ENCODE measurements at regions not wholly inside any gene's neighbourhood (a gene's known extent, or its start where the extent isn't known, plus 50 kb on each side); places are given as distances from the start of the nearest gene placed in this dataset.

DNA sequence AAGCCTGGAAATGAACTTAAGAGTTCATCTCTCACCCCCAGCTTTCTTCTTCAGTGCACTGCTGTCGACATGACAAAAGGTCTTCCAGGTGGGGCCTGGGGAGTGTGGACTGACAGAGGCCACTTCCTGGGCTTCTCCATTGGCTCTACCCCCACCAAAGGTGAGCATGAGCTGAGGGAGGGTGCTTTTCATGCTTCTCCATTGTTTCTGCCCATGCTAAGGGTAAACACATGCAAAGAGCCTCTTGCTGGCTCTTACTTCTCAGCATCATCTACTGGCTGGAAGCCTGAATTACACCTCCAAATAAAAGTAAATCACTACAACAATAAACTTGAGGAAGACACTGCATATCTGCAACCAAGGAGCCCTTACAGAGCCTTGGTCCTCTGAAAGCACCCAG is 227.2 kb downstream of the EPM2A start:
- H3K79me2 ChIP-seq (ENCODE audit: insufficient read depth, low read depth) = no peaks in the 10 kb centered on the region
- H3K36me3 ChIP-seq (ENCODE audit: insufficient read depth) = no peaks in the 10 kb centered on the region
- no peak overlapping the region for H3K4me3 ChIP-seq (IDR thresholded peaks at IDR 0.05; ENCODE audit: insufficient read depth, low read depth, low read length)
- H3K27ac ChIP-seq = no peak overlapping the region
- TF ChIP-seq, protein P1, sequence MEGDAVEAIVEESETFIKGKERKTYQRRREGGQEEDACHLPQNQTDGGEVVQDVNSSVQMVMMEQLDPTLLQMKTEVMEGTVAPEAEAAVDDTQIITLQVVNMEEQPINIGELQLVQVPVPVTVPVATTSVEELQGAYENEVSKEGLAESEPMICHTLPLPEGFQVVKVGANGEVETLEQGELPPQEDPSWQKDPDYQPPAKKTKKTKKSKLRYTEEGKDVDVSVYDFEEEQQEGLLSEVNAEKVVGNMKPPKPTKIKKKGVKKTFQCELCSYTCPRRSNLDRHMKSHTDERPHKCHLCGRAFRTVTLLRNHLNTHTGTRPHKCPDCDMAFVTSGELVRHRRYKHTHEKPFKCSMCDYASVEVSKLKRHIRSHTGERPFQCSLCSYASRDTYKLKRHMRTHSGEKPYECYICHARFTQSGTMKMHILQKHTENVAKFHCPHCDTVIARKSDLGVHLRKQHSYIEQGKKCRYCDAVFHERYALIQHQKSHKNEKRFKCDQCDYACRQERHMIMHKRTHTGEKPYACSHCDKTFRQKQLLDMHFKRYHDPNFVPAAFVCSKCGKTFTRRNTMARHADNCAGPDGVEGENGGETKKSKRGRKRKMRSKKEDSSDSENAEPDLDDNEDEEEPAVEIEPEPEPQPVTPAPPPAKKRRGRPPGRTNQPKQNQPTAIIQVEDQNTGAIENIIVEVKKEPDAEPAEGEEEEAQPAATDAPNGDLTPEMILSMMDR (conservative IDR thresholded peaks at IDR 0.05; ENCODE audit: low read depth, low read length) = no peak
- H3K9ac ChIP-seq = no peak overlapping the region
- H3K4me2 ChIP-seq = no peak overlapping the region
- H3K4me1 ChIP-seq (ENCODE audit: low read depth, poor library complexity, severe bottlenecking) = no peaks in the 10 kb centered on the region
- no peak overlapping the region for H2AFZ ChIP-seq (ENCODE audit: low read depth)
- no peaks in the 10 kb centered on the region for H4K20me1 ChIP-seq (ENCODE audit: insufficient read depth)
- no peaks in the 10 kb centered on the region for H3K27me3 ChIP-seq (ENCODE audit: insufficient read depth, low read depth)

DNA sequence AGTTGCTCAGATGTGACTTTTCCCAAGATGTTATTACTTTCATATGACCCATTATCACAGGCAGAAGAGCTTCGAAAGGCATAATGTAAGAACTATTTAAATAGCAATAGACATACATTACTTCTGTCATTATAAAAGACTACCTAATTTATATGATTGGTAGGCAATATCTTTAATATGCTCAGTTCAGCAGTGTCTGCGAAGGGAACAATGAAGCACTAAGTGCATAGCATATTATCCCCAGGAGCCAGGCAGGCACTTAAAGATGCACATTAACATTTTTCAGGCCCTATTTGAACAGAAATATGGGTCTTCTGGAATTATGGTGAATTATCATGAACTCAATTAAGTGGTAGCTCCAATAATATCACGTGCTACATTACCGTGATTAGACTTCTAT is 217.8 kb downstream of the EPM2A start:
- H3K4me1 ChIP-seq (ENCODE audit: low read depth, poor library complexity, severe bottlenecking) = no peaks in the 10 kb centered on the region
- H2AFZ ChIP-seq (ENCODE audit: low read depth) = no peak overlapping the region
- H3K4me2 ChIP-seq = no peak overlapping the region
- TF ChIP-seq, protein P1 (conservative IDR thresholded peaks at IDR 0.05; ENCODE audit: low read depth, low read length) = no peak
- H3K9ac ChIP-seq = no peak overlapping the region
- H3K4me3 ChIP-seq (IDR thresholded peaks at IDR 0.05; ENCODE audit: insufficient read depth, low read depth, low read length) = no peak overlapping the region
- no peaks in the 10 kb centered on the region for H3K27me3 ChIP-seq (ENCODE audit: insufficient read depth, low read depth)
- H3K36me3 ChIP-seq (ENCODE audit: insufficient read depth) = no peaks in the 10 kb centered on the region
- H3K79me2 ChIP-seq (ENCODE audit: insufficient read depth, low read depth) = no peaks in the 10 kb centered on the region
- no peak overlapping the region for H3K27ac ChIP-seq
- H4K20me1 ChIP-seq (ENCODE audit: insufficient read depth) = no peaks in the 10 kb centered on the region

DNA sequence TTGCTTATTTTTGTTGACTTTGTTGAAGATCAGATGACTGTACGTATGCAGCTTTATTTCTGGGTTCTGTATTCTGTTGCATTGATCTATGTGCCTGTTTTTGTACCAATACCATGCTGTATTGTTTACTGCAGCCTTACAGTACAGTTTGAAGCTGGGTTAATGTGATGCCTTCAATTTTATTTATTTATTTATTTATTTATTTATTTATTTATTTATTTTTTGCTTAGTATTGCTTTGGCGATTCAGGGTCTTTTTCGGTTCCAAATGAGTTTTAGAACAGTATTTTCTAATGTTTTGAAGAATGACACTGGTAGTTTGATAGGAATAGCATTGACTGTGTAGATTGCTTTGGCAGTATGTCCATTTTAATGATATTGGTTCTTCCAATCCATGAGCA is 210.3 kb downstream of the EPM2A start:
- Histone ChIP-seq H3K27me3 (ENCODE audit: insufficient read depth, low read depth) (no peaks in the 10 kb centered on the region), H3K4me2 (no peak overlapping the region), H3K4me1 (ENCODE audit: low read depth, poor library complexity, severe bottlenecking) (no peaks in the 10 kb centered on the region), H3K27ac (no peak overlapping the region), H3K79me2 (ENCODE audit: insufficient read depth, low read depth) (no peaks in the 10 kb centered on the region), H2AFZ (ENCODE audit: low read depth) (no peak overlapping the region), H3K4me3 (IDR thresholded peaks at IDR 0.05; ENCODE audit: insufficient read depth, low read depth, low read length) (no peak overlapping the region), H4K20me1 (ENCODE audit: insufficient read depth) (no peaks in the 10 kb centered on the region), H3K36me3 (ENCODE audit: insufficient read depth) (no peaks in the 10 kb centered on the region), H3K9ac (no peak overlapping the region)
- TF ChIP-seq, protein P1 (conservative IDR thresholded peaks at IDR 0.05; ENCODE audit: low read depth, low read length) = no peak

DNA sequence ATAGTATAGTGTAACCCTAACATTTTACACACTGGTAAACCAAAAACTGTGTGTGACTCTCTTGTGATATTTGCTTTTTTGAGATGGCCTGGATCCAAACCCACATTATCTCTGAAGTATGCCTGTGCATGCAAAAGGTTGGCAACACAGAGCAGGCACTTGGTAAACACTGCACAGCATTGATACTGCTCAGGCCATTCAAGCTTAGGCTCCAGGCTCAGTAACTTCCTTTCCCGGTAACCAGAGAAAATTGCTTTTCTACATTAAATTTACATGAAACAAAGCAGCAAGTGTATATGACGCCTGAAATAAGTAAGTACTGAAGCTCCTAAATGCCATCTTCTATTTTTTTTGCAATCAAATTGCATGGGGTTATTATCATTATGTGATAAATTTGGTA is 205.7 kb downstream of the EPM2A start:
- Histone ChIP-seq H3K9ac (no peak overlapping the region), H3K36me3 (ENCODE audit: insufficient read depth) (no peaks in the 10 kb centered on the region), H3K4me3 (IDR thresholded peaks at IDR 0.05; ENCODE audit: insufficient read depth, low read depth, low read length) (no peak overlapping the region), H2AFZ (ENCODE audit: low read depth) (no peak overlapping the region), H4K20me1 (ENCODE audit: insufficient read depth) (no peaks in the 10 kb centered on the region), H3K4me2 (no peak overlapping the region), H3K27me3 (ENCODE audit: insufficient read depth, low read depth) (no peaks in the 10 kb centered on the region), H3K4me1 (ENCODE audit: low read depth, poor library complexity, severe bottlenecking) (no peaks in the 10 kb centered on the region), H3K79me2 (ENCODE audit: insufficient read depth, low read depth) (no peaks in the 10 kb centered on the region), H3K27ac (no peak overlapping the region)
- TF ChIP-seq, protein P1 (conservative IDR thresholded peaks at IDR 0.05; ENCODE audit: low read depth, low read length) = no peak

DNA sequence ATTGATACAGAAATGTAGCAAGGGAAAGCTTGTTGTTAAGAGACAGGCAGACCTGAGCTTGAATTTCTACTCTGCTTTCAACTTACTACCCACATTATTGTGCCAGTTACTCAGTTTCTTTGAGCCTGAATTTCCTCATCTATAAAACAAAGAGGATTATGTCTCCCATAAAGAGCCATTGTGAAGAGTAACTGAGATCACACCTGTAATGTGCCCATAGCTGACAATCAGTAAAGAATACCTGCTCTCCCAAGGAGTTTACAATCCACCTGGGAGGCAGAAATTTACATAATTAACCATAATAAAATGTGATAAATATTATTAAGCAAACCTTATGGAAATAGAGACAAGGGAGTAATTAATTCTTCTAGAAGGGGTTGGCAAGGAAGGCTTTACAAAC is 204.9 kb downstream of the EPM2A start:
- Histone ChIP-seq H3K4me1 (ENCODE audit: low read depth, poor library complexity, severe bottlenecking) (no peaks in the 10 kb centered on the region), H3K27ac (no peak overlapping the region), H3K4me2 (no peak overlapping the region), H3K27me3 (ENCODE audit: insufficient read depth, low read depth) (no peaks in the 10 kb centered on the region), H3K9ac (no peak overlapping the region), H2AFZ (ENCODE audit: low read depth) (no peak overlapping the region), H3K36me3 (ENCODE audit: insufficient read depth) (no peaks in the 10 kb centered on the region), H3K79me2 (ENCODE audit: insufficient read depth, low read depth) (no peaks in the 10 kb centered on the region), H3K4me3 (IDR thresholded peaks at IDR 0.05; ENCODE audit: insufficient read depth, low read depth, low read length) (no peak overlapping the region), H4K20me1 (ENCODE audit: insufficient read depth) (no peaks in the 10 kb centered on the region)
- TF ChIP-seq, protein P1 (conservative IDR thresholded peaks at IDR 0.05; ENCODE audit: low read depth, low read length) = no peak

All from KMS-11 (cell line).